Prostate gland (tissue), 2 donors: ENCODE measurements at regions not wholly inside any gene's neighbourhood (a gene's known extent, or its start where the extent isn't known, plus 50 kb on each side); places are given as distances from the start of the nearest gene placed in this dataset.

Experiments
- POLR2A ChIP-seq: fragments of 450-650 bp; IDR thresholded peaks from one replicate; pipeline ENCODE4 v1.6.1; 2016; ENCODE audit warnings: antibody characterized with exemption, mild to moderate bottlenecking
- POLR2AphosphoS5 ChIP-seq: sonication (generic); formaldehyde crosslinking; IDR thresholded peaks from one replicate; pipeline ENCODE4 v1.6.1; 2017; ENCODE audit warnings: antibody characterized with exemption
- TF ChIP-seq, protein P1 (sequence below), 4 experiments: fragments of 200-600 bp in 2 of 4; fragments of 450-650 bp in 2 of 4; sonication (generic) in 2 of 4; IDR thresholded peaks; 1 replicate in 3 of 4; 2 replicates in 1 of 4; pipeline ENCODE4 v1.5.1; 2016 to 2019; ENCODE audit warnings: antibody characterized with exemption in 4 of 4, mild to moderate bottlenecking in 2 of 4, moderate library complexity in 2 of 4

- TF ChIP-seq, protein P1, sequence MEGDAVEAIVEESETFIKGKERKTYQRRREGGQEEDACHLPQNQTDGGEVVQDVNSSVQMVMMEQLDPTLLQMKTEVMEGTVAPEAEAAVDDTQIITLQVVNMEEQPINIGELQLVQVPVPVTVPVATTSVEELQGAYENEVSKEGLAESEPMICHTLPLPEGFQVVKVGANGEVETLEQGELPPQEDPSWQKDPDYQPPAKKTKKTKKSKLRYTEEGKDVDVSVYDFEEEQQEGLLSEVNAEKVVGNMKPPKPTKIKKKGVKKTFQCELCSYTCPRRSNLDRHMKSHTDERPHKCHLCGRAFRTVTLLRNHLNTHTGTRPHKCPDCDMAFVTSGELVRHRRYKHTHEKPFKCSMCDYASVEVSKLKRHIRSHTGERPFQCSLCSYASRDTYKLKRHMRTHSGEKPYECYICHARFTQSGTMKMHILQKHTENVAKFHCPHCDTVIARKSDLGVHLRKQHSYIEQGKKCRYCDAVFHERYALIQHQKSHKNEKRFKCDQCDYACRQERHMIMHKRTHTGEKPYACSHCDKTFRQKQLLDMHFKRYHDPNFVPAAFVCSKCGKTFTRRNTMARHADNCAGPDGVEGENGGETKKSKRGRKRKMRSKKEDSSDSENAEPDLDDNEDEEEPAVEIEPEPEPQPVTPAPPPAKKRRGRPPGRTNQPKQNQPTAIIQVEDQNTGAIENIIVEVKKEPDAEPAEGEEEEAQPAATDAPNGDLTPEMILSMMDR (IDR thresholded peaks at IDR 0.05): no peak
- TF ChIP-seq POLR2AphosphoS5 (no peak), POLR2A (no peak)
Measured at GRCh38 chr4:145290955-145291354, 110.6 kb upstream of the OTUD4 start.
